Sciatic nerve (tissue), 2 donors: ENCODE measurements at regions not wholly inside any gene's neighbourhood (a gene's known extent, or its start where the extent isn't known, plus 50 kb on each side); places are given as distances from the start of the nearest gene placed in this dataset.
"Not testable (repeated sequence)": the region's sequence is repeated elsewhere in the genome, so short reads cannot be mapped to it uniquely, and the experiment has no call there.

Source experiments
- ATAC-seq: fragments of 200-7000 bp; cut with Tn5 transposase; one replicate; pipeline ENCODE4 v1.9.1; 2020; ENCODE audit warnings: mild to moderate bottlenecking, moderate library complexity
- DNase-seq: peaks from one replicate; pipeline ENCODE4 v3.0.0-alpha.2; 2020; ENCODE audit warnings: low spot score
- intact Hi-C: fragments of 100-400 bp; cut with DNase I; formaldehyde crosslinking; loops from one replicate; pipeline ENCODE4 v1.14.2; 2022
- donor health status: DM: no; HTN: no; CAD: no.
- donor health status: DM: no; HTN: no; CAD: no.

- DNase-seq (no peak), ATAC-seq (no peak)
- intact Hi-C loops = no loop called here
Observed at GRCh38 chr12:131598717-131599116, 112.2 kb upstream of the SFSWAP start.

GRCh38 chr12:131599190-131600159, 111.4 kb upstream of the SFSWAP start:
- DNase-seq (no peak), ATAC-seq (no peak)
- intact Hi-C loops = loop anchor here (10.0 kb wide), 1 partner anchor 235 kb away; no protein-coding TSS in a partner anchor

- no peak for ATAC-seq
- intact Hi-C loops = loop anchor here (10.0 kb wide), 1 partner anchor 235 kb away; no protein-coding TSS in a partner anchor
- DNase-seq = no peak
Observed at GRCh38 chr12:131600160-131600532, 110.7 kb upstream of the SFSWAP start.

- not testable (repeated sequence) for DNase-seq, ATAC-seq
- intact Hi-C loops = loop anchor here (10.0 kb wide), 1 partner anchor 233 kb away; no protein-coding TSS in a partner anchor
Observed at GRCh38 chr12:131601499-131601898, 109.4 kb upstream of the SFSWAP start.

GRCh38 chr12:131603106-131603938, 107.6 kb upstream of the SFSWAP start:
- intact Hi-C loops = loop anchor here (10.0 kb wide), 1 partner anchor 231 kb away; no protein-coding TSS in a partner anchor
- ATAC-seq = no peak
- no peak for DNase-seq

- intact Hi-C loops = loop anchor here (10.0 kb wide), 1 partner anchor 231 kb away; no protein-coding TSS in a partner anchor
- no peak for DNase-seq
Observed at GRCh38 chr12:131603939-131604795, 106.7 kb upstream of the SFSWAP start.

GRCh38 chr12:131604859-131605258, 106.0 kb upstream of the SFSWAP start:
- intact Hi-C loops = loop anchor here (10.0 kb wide), 1 partner anchor 230 kb away; no protein-coding TSS in a partner anchor
- ATAC-seq (no peak), DNase-seq (no peak)

More at GRCh38 chr12:131603939-131604795, 106.7 kb upstream of the SFSWAP start:
- no peak for ATAC-seq

GRCh38 chr12:131605304-131605829, 105.5 kb upstream of the SFSWAP start:
- ATAC-seq (no peak), DNase-seq (no peak)
- intact Hi-C loops = loop anchor here (10.0 kb wide), 1 partner anchor 229 kb away; no protein-coding TSS in a partner anchor

GRCh38 chr12:131606218-131606901, 104.5 kb upstream of the SFSWAP start:
- no peak for DNase-seq
- intact Hi-C loops = loop anchor here (10.0 kb wide), 1 partner anchor 228 kb away; no protein-coding TSS in a partner anchor
- ATAC-seq = no peak

- intact Hi-C loops = loop anchor here (10.0 kb wide), 1 partner anchor 227 kb away; no protein-coding TSS in a partner anchor
- ATAC-seq (no peak), DNase-seq (no peak)
Observed at GRCh38 chr12:131607658-131608447, 103.0 kb upstream of the SFSWAP start.

- intact Hi-C loops = loop anchor here (10.0 kb wide), 1 partner anchor 226 kb away; no protein-coding TSS in a partner anchor
- ATAC-seq (peak; percentile 96), DNase-seq (peak; percentile 91)
Observed at GRCh38 chr12:131608740-131609690, 101.9 kb upstream of the SFSWAP start.

GRCh38 chr12:131609762-131610161, 101.1 kb upstream of the SFSWAP start:
- intact Hi-C loops = loop anchor here (10.0 kb wide), 1 partner anchor 225 kb away; no protein-coding TSS in a partner anchor
- DNase-seq = no peak

GRCh38 chr12:131610181-131610580, 100.7 kb upstream of the SFSWAP start:
- ATAC-seq (no peak), DNase-seq (no peak)
- intact Hi-C loops = no loop called here

More at GRCh38 chr12:131609762-131610161, 101.1 kb upstream of the SFSWAP start:
- ATAC-seq = no peak

- intact Hi-C loops = no loop called here
- ATAC-seq (no peak), DNase-seq (no peak)
Observed at GRCh38 chr12:131610891-131611290, 100.0 kb upstream of the SFSWAP start.

- intact Hi-C loops = no loop called here
- ATAC-seq = no peak
- no peak for DNase-seq
Observed at GRCh38 chr12:131611416-131612091, 99.3 kb upstream of the SFSWAP start.
